ENCODE measurements at regions not wholly inside any gene's neighbourhood (a gene's known extent, or its start where the extent isn't known, plus 50 kb on each side); places are given as distances from the start of the nearest gene placed in this dataset.
A peak's percentile ranks its signal among the peaks of the same experiment; 100 is the strongest.
"Not testable (repeated sequence)": the region's sequence is repeated elsewhere in the genome, so short reads cannot be mapped to it uniquely, and the experiment has no call there.

DNA sequence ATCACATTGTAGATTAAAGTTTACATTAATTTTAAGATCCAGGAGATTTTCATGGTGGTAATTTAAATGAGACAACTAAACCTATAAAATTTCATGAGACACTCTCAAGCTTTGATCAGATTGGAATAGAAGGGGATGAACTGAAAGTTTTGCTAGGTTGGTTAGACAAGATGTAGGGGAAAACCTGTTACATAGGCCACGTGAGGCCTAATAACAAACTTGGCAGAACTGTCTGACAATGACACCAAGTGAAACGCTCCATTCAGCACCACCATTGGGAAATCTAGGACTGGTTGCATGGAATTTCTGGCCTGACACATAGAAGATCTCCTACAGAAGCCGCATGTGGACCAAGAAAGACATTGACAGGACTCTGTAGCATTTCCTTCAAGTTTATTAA, 87.8 kb upstream of the SLC39A10 start:
- no peak for ATAC-seq (ENCODE audit: low read depth)
- Histone ChIP-seq H3K4me3 (ENCODE audit: severe bottlenecking) (no peak overlapping the region), H3K27me3 (ENCODE audit: insufficient read depth, poor library complexity, severe bottlenecking) (no peaks in the 10 kb centered on the region), H3K36me3 (ENCODE audit: low read depth) (no peaks in the 10 kb centered on the region), H3K9me3 (ENCODE audit: severe bottlenecking) (no peaks in the 10 kb centered on the region), H3K4me1 (ENCODE audit: insufficient read depth, poor library complexity, severe bottlenecking) (peaks cover 15% of the 10 kb centered on the region), H3K27ac (ENCODE audit: poor library complexity, severe bottlenecking) (no peak overlapping the region)
- TF ChIP-seq, protein P1, sequence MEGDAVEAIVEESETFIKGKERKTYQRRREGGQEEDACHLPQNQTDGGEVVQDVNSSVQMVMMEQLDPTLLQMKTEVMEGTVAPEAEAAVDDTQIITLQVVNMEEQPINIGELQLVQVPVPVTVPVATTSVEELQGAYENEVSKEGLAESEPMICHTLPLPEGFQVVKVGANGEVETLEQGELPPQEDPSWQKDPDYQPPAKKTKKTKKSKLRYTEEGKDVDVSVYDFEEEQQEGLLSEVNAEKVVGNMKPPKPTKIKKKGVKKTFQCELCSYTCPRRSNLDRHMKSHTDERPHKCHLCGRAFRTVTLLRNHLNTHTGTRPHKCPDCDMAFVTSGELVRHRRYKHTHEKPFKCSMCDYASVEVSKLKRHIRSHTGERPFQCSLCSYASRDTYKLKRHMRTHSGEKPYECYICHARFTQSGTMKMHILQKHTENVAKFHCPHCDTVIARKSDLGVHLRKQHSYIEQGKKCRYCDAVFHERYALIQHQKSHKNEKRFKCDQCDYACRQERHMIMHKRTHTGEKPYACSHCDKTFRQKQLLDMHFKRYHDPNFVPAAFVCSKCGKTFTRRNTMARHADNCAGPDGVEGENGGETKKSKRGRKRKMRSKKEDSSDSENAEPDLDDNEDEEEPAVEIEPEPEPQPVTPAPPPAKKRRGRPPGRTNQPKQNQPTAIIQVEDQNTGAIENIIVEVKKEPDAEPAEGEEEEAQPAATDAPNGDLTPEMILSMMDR (IDR thresholded peaks at IDR 0.05; ENCODE audit: poor library complexity, severe bottlenecking), result no peak
- DNase-seq (ENCODE audit: low spot score), result no peak

- H3K27me3 ChIP-seq (ENCODE audit: insufficient read depth, poor library complexity, severe bottlenecking); H3K9me3 ChIP-seq (ENCODE audit: severe bottlenecking); ATAC-seq (ENCODE audit: low read depth); H3K36me3 ChIP-seq (ENCODE audit: low read depth); DNase-seq (ENCODE audit: low spot score); H3K4me3 ChIP-seq (ENCODE audit: severe bottlenecking): not testable (repeated sequence)
- Histone ChIP-seq H3K27ac (ENCODE audit: poor library complexity, severe bottlenecking) (peak overlapping the region; percentile 83), H3K4me1 (ENCODE audit: insufficient read depth, poor library complexity, severe bottlenecking) (peaks cover 44% of the 10 kb centered on the region)
Observed at GRCh38 chr2:195564625-195565135, 92.3 kb upstream of the SLC39A10 start.

- ATAC-seq (ENCODE audit: low read depth) (peak; percentile 76), DNase-seq (ENCODE audit: low spot score) (no peak)
- H3K27me3 ChIP-seq (ENCODE audit: insufficient read depth, poor library complexity, severe bottlenecking), result no peaks in the 10 kb centered on the region
- TF ChIP-seq, protein P1 (IDR thresholded peaks at IDR 0.05; ENCODE audit: poor library complexity, severe bottlenecking), result no peak
- H3K4me3 ChIP-seq (ENCODE audit: severe bottlenecking), result no peak overlapping the region
- H3K9me3 ChIP-seq (ENCODE audit: severe bottlenecking), result no peaks in the 10 kb centered on the region
- H3K36me3 ChIP-seq (ENCODE audit: low read depth), result no peaks in the 10 kb centered on the region
- peaks cover 49% of the 10 kb centered on the region for H3K4me1 ChIP-seq (ENCODE audit: insufficient read depth, poor library complexity, severe bottlenecking)
- H3K27ac ChIP-seq (ENCODE audit: poor library complexity, severe bottlenecking), result peak overlapping the region; percentile 83
Observed at GRCh38 chr2:195563857-195564512, 93.0 kb upstream of the SLC39A10 start.

GRCh38 chr2:195562570-195563566, 94.2 kb upstream of the SLC39A10 start:
- no peaks in the 10 kb centered on the region for H3K36me3 ChIP-seq (ENCODE audit: low read depth)
- peak overlapping the region; percentile 86 for H3K27ac ChIP-seq (ENCODE audit: poor library complexity, severe bottlenecking)
- ATAC-seq (ENCODE audit: low read depth), result no peak
- H3K9me3 ChIP-seq (ENCODE audit: severe bottlenecking), result no peaks in the 10 kb centered on the region
- no peak for DNase-seq (ENCODE audit: low spot score)
- TF ChIP-seq, protein P1 (IDR thresholded peaks at IDR 0.05; ENCODE audit: poor library complexity, severe bottlenecking), result no peak
- no peak overlapping the region for H3K4me3 ChIP-seq (ENCODE audit: severe bottlenecking)
- H3K27me3 ChIP-seq (ENCODE audit: insufficient read depth, poor library complexity, severe bottlenecking), result no peaks in the 10 kb centered on the region
- H3K4me1 ChIP-seq (ENCODE audit: insufficient read depth, poor library complexity, severe bottlenecking), result peaks cover 49% of the 10 kb centered on the region

DNA sequence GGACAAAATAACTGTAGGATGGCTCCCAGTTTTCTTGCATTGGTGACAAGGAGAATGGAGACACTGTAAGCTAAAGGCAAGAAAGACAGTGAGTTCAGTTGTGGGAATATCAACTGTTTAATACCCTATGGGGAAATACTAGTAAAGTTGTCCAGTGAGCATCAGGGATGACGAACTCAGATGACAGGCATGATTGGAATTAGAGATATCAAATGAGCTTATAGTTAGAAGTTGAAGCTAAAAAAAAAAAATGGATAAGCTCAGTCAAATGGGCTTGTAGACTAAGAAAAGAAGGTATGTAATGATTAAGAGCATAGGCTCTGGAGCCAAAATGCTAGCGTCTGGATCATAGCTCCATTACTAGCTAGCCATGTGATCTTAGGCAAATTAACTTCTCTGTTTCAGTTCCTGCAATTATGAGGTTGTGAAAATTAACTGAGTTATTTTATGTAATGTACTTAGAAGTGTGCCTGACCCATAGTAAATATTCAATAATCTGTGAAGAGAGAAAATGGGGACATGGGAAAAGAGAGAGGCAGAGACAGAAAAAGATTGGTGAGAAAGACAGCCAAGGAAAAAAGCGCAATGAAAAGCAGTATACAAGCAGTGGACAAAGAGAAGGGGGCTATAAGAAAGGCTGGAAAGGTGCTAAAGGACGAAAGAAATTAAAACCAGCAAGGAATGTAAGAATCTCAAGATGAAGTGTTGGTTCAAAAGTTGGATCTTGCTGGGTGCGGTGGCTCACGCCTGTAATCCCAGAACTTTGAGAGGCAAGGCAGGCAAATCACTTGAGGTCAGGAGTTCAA, 95.7 kb upstream of the SLC39A10 start:
- H3K4me1 ChIP-seq (ENCODE audit: insufficient read depth, poor library complexity, severe bottlenecking), result peaks cover 46% of the 10 kb centered on the region

More for the DNA sequence above, 95.7 kb upstream of the SLC39A10 start:
- Histone ChIP-seq H3K36me3 (ENCODE audit: low read depth) (no peaks in the 10 kb centered on the region), H3K4me3 (ENCODE audit: severe bottlenecking) (no peak overlapping the region), H3K27ac (ENCODE audit: poor library complexity, severe bottlenecking) (peak overlapping the region; percentile 86), H3K27me3 (ENCODE audit: insufficient read depth, poor library complexity, severe bottlenecking) (no peaks in the 10 kb centered on the region), H3K9me3 (ENCODE audit: severe bottlenecking) (no peaks in the 10 kb centered on the region)
- no peak for DNase-seq (ENCODE audit: low spot score)
- TF ChIP-seq, protein P1 (IDR thresholded peaks at IDR 0.05; ENCODE audit: poor library complexity, severe bottlenecking), result no peak
- ATAC-seq (ENCODE audit: low read depth), result peak; percentile 72
